ELR (cell line): ENCODE measurements at regions not wholly inside any gene's neighbourhood (a gene's known extent, or its start where the extent isn't known, plus 50 kb on each side); places are given as distances from the start of the nearest gene placed in this dataset.

Experiments
- DNase-seq: peaks from one replicate; pipeline ENCODE4 v3.0.0-alpha.2; 2015; ENCODE audit warnings: low read depth

- DNase-seq = peak; percentile 6
These were observed 121.9 kb downstream of the MAB21L3 start for GRCh38 chr1:116232989-116233514.

DNA sequence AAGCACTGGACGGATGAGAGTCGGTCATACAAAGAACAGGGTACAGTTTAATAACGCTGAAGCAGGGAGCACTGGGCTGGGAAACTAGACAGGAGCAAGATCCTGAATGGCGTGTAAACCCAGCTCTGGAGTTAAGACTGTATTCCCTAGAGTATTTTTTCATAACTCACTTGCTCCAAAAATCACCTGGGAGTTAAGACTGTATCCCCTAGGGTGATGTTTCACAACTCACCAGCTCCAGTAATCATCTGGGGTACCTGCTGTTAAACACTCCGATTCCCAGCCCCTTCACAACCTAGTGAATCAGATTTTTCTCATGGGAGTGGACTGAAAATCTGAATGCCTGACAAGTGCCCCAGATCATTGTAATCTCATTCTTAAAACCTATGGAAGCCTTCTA is 123.2 kb downstream of the MAB21L3 start:
- no peak for DNase-seq

DNA sequence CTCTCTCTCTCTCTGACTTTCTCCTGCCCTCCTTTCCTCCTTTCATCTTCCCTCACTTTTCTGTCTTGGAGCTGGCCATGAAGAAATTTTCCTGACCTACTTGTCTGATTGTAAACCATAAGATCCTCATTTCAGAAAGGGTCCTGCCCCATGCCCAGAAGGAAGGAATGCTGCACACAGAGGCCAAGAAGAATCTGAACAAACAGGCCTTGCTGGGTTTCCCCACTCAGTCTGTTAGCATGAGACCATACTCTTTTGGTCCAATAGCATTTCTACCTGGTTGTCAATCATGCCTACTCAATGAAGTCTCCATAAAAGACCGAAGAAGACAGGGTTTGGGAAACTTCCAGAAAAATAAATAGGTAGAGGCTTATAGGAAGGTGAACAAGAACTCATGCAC is 128.7 kb downstream of the MAB21L3 start:
- no peak for DNase-seq

- no peak for DNase-seq
These were observed 130.3 kb upstream of the ATP1A1 start for GRCh38 chr1:116242741-116243140.

DNA sequence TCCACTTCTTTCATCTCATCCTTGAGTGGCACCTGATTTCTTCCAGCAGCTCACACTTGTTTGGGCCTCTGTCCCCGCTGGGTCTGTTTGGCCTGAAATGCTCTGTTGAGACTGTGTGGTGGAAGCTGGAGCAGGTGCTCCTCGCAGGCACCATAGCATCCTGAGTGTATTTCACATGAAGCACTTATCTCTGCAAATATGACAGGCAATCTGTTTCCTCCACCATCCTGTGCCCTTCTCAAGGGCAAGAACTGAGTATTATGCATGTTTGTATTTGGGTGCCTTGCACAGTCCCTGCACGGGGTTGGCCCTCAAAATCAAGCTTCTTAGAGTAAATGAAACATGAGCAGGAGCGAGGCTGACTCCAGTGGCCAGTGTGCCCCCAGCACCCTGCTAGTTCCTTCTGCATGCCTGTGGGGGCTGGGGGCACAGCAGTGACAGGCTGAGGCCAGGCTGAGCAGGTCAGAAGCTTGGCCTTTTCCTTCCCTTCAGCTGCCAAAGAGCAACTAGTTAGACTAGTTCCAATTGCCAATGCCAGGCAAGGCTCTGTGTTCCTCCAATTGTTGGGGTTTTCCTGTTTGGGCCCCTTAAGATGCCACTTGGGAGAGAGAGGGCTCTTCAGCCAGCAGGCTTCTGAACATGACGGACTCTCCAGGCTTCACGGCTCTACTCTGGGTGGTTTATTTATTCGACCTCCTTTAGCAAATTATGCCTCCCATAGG is 129.6 kb upstream of the ATP1A1 start:
- no peak for DNase-seq

GRCh38 chr1:116246174-116246573 is 126.9 kb upstream of the ATP1A1 start:
- no peak for DNase-seq

- no peak for DNase-seq
These were observed 120.8 kb upstream of the ATP1A1 start for GRCh38 chr1:116252271-116252670.

DNA sequence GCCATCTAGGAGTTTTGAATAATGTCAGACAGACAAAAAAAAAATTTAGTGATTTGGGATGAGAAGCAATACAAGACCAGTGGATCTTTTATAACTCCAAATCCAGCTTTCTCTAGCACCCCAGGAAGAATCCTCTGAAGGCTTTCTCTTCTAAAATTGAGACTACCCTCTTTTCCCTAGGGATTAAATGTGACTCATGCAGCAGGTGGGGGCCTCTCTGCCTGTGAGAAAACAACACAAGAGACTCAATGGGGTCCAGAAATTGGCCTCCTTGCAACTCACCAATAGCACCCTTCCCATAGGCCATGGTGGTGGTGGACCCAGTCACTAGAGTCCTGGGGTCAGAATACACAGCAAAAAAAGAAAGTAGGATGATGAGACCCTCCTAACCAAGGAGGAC is 120.3 kb upstream of the ATP1A1 start:
- DNase-seq = no peak

DNA sequence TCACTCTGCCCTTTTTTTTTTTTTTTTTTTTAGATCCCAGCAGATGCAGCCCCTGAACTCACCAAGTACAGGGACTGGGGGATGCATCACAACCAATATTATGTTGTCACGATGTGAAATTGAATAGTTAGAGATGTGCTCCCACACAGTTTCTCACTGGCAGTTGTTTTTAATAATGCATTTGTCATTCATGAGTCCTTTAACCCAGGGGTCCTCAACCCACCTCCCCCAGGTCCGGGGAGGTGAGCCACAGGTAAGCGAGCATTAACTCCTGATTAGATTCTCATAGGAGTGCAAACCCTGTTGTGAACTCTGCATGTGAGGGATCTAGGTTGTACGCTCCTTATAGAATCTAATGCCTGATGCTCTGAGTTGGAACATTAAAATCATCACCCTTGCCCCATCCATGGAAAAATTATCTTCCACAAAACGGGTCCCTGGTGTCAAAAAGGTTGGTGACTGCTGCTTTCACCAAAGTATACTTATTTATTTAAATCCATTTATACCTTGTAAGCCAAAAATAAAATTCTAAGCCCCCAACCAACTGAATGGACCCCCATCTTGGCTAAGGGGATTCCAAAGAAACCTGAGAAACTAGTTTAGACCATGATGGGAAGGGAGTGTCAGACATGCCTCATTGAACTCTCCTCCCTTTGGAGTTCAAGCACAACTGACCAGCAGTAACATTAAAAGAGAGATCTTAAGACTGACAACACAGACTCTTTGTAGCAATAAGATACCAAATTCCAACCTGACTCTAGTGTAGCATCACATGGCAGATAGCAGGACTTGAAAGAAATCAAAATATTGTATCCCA is 119.3 kb upstream of the ATP1A1 start:
- no peak for DNase-seq

DNA sequence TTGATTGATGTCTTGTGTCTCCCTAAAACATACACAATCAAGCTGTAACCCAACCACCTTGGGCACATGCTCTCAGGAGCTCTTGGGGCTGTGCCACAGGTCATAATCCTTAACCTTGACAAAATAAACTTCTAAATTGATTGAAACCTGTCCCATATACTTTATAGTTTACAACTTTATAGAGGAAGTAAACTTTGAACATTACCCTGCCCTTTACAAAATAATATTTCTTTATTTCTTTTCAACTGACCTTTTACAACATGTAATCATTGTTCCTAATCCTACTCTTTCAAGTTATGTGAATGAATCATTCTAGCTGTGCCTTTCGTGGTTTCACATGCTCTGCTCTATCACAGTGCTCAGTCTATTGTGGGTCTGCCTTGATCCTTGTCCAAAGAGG is 118.3 kb upstream of the ATP1A1 start:
- no peak for DNase-seq

GRCh38 chr1:116255486-116256285 is 117.4 kb upstream of the ATP1A1 start:
- no peak for DNase-seq

GRCh38 chr1:116256286-116256649 is 116.8 kb upstream of the ATP1A1 start:
- no peak for DNase-seq

- no peak for DNase-seq
These were observed 116.2 kb upstream of the ATP1A1 start for GRCh38 chr1:116256875-116257274.

GRCh38 chr1:116257341-116257767 is 115.7 kb upstream of the ATP1A1 start:
- DNase-seq = no peak

DNA sequence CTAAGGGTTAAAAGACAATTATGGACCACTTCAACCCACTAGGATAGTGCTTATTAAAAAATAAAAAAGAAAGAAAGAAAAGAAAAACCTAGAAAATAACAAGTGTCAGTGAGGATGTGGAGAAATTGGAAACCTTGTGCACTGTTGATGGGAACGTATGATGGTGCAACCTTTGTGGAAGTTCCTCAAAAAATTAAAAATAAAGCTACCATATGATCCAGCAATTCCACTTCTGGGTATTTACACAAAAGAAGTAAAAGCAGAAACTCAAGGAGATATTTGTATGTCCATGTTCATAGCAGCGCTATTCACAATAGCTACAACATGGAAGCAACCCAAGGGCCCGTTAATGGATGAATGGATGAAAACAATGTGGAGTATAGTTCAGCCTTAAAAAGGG is 115.2 kb upstream of the ATP1A1 start:
- DNase-seq = no peak

GRCh38 chr1:116258668-116259419 is 114.2 kb upstream of the ATP1A1 start:
- no peak for DNase-seq

- DNase-seq = no peak
These were observed 113.4 kb upstream of the ATP1A1 start for GRCh38 chr1:116259663-116260062.

- no peak for DNase-seq
These were observed 112.9 kb upstream of the ATP1A1 start for GRCh38 chr1:116260115-116260514.

GRCh38 chr1:116260621-116261020 is 112.4 kb upstream of the ATP1A1 start:
- DNase-seq = no peak

GRCh38 chr1:116261227-116261626 is 111.8 kb upstream of the ATP1A1 start:
- DNase-seq = no peak

- no peak for DNase-seq
These were observed 110.6 kb upstream of the ATP1A1 start for GRCh38 chr1:116262207-116262994.
